Sigmoid colon (tissue), 4 donors: ENCODE measurements at regions not wholly inside any gene's neighbourhood (a gene's known extent, or its start where the extent isn't known, plus 50 kb on each side); places are given as distances from the start of the nearest gene placed in this dataset.

Experiments
- CTCF ChIP-seq, 4 experiments: fragments of 450-650 bp in 3 of 4; fragments of 200-600 bp in 1 of 4; IDR thresholded peaks; one replicate each; pipeline ENCODE4 v1.5.1; 2016 to 2019; ENCODE audit warnings: antibody characterized with exemption in 4 of 4, mild to moderate bottlenecking in 3 of 4, moderate library complexity in 2 of 4
- EP300 ChIP-seq, 4 donors: sonication (generic); formaldehyde crosslinking; IDR thresholded peaks; one replicate each; pipeline ENCODE4 v1.6.1; 2017; ENCODE audit warnings: antibody characterized with exemption in 4 of 4

DNA sequence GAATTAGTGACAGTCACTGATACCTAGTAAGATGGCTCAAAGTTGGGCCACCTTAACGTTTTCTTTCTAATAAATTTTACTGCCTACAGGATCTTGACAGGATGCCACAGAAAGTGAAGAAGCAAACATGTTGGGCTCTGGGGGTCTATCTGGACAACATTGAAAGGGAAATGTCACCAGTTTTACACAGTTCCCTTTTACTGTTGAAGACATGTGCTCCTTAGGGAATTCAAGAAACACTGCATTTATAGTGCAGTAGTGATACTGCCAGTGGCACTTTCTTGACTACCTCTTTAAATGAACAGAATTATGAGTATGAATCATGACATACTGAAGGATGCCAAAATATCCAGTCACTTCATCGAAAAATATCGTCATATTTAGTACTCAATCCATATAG, 269.3 kb upstream of the SYT10 start:
- TF ChIP-seq CTCF (IDR thresholded peaks at IDR 0.05) (no peak), EP300 (IDR thresholded peaks at IDR 0.05) (no peak)
